GM23338 (cell line): ENCODE measurements at regions not wholly inside any gene's neighbourhood (a gene's known extent, or its start where the extent isn't known, plus 50 kb on each side); places are given as distances from the start of the nearest gene placed in this dataset.

Experiments used
- ATAC-seq: fragments of 200-7000 bp; cut with Tn5 transposase; 3 replicates; pipeline ENCODE4 v1.9.1; 2020
- DNase-seq: peaks from one replicate; pipeline ENCODE4 v3.0.0-alpha.2; 2015; ENCODE audit warnings: low spot score
- H2AFZ ChIP-seq: fragments of 200-600 bp; sonication (generic); 2 replicates; pipeline ENCODE4 v1.8.0; 2016; ENCODE audit warnings: antibody characterized with exemption, mild to moderate bottlenecking, moderate library complexity
- H3F3A ChIP-seq: fragments of 200-600 bp; sonication (generic); replicated peaks from 2 replicates; pipeline ENCODE4 v1.8.0; 2017; ENCODE audit warnings: antibody characterized with exemption, mixed run types, low read depth
- H3K27ac ChIP-seq: fragments of 200-600 bp; sonication (generic); 2 replicates; pipeline ENCODE4 v1.6.1; 2016; ENCODE audit warnings: low read depth
- H3K27me3 ChIP-seq: fragments of 200-600 bp; sonication (generic); 2 replicates; pipeline ENCODE4 v1.8.0; 2016; ENCODE audit warnings: mild to moderate bottlenecking, mixed run types, moderate library complexity; ENCODE audit not compliant: insufficient read depth
- H3K36me3 ChIP-seq: fragments of 200-600 bp; sonication (generic); 2 replicates; pipeline ENCODE4 v1.8.0; 2016; ENCODE audit warnings: mild to moderate bottlenecking; ENCODE audit not compliant: insufficient read depth
- H3K4me1 ChIP-seq: fragments of 200-600 bp; sonication (generic); 2 replicates; pipeline ENCODE4 v1.8.0; 2016; ENCODE audit warnings: mild to moderate bottlenecking, moderate library complexity; ENCODE audit not compliant: insufficient read depth
- H3K4me2 ChIP-seq: fragments of 200-600 bp; sonication (generic); 2 replicates; pipeline ENCODE4 v1.7.1; 2017; ENCODE audit warnings: mixed run types
- H3K4me3 ChIP-seq: fragments of 200-600 bp; sonication (generic); 2 replicates; pipeline ENCODE4 v1.6.1; 2016; ENCODE audit warnings: mixed run types
- H3K79me2 ChIP-seq: fragments of 200-600 bp; sonication (generic); replicated peaks from 2 replicates; pipeline ENCODE4 v1.8.0; 2017; ENCODE audit warnings: mild to moderate bottlenecking; ENCODE audit not compliant: insufficient read depth
- H3K9me2 ChIP-seq: fragments of 200-600 bp; sonication (generic); 2 replicates; pipeline ENCODE4 v1.8.0; 2017; ENCODE audit not compliant: insufficient read depth
- H4K20me1 ChIP-seq: fragments of 200-600 bp; sonication (generic); replicated peaks from 2 replicates; pipeline ENCODE4 v1.8.0; 2017; ENCODE audit warnings: mild to moderate bottlenecking; ENCODE audit not compliant: insufficient read depth
- H3K27ac Mint-ChIP-seq: 2 replicates; pipeline ENCODE4 v1.8.0; 2020; ENCODE audit warnings: inconsistent platforms, mild to moderate bottlenecking, moderate library complexity, mixed read lengths
- H3K27me3 Mint-ChIP-seq: 3 replicates; pipeline ENCODE4 v1.8.0; 2022; ENCODE audit warnings: low read depth, mild to moderate bottlenecking, moderate library complexity, mixed read lengths, inconsistent platforms; ENCODE audit not compliant: insufficient read depth, poor library complexity
- H3K36me3 Mint-ChIP-seq: 3 replicates; pipeline ENCODE4 v1.8.0; 2021; ENCODE audit warnings: low read depth, mild to moderate bottlenecking, inconsistent platforms, moderate library complexity, mixed read lengths
- H3K4me1 Mint-ChIP-seq: 3 replicates; pipeline ENCODE4 v1.8.0; 2020; ENCODE audit warnings: mild to moderate bottlenecking, inconsistent platforms, mixed read lengths
- H3K4me3 Mint-ChIP-seq: 3 replicates; pipeline ENCODE4 v1.8.0; 2021; ENCODE audit warnings: moderate library complexity, mild to moderate bottlenecking, inconsistent platforms, mixed read lengths
- H3K9me3 Mint-ChIP-seq: 3 replicates; pipeline ENCODE4 v1.8.0; 2020; ENCODE audit warnings: moderate library complexity, mild to moderate bottlenecking, inconsistent platforms, mixed read lengths
- CREB1 ChIP-seq: fragments of 250-450 bp; sonication (Bioruptor Pico); IDR thresholded peaks from 2 replicates; pipeline ENCODE4 v1.5.0; 2020; ENCODE audit warnings: low read depth, mild to moderate bottlenecking, moderate library complexity
- CTCF ChIP-seq, 2 experiments: fragments of 200-600 bp in 1 of 2; sonication (generic) in 1 of 2; conservative IDR thresholded peaks; 2 replicates each; pipeline versions ENCODE4 v1.5.1 to v1.6.1; 2016 to 2017; ENCODE audit warnings: antibody characterized with exemption in 2 of 2, low read depth in 2 of 2, mild to moderate bottlenecking in 2 of 2, moderate library complexity in 1 of 2
- ETS1 ChIP-seq: IDR thresholded peaks from 2 replicates; pipeline ENCODE4 v1.6.1; 2016; ENCODE audit warnings: antibody characterized with exemption
- EZH2 ChIP-seq: fragments of 200-600 bp; sonication (generic); IDR thresholded peaks from one replicate; pipeline ENCODE4 v1.8.0; 2017; ENCODE audit warnings: antibody characterized with exemption, mild to moderate bottlenecking, low read depth; ENCODE audit not compliant: unreplicated experiment
- EZH2phosphoT487 ChIP-seq: fragments of 200-600 bp; sonication (generic); IDR thresholded peaks from one replicate; pipeline ENCODE4 v1.8.1; 2018; ENCODE audit warnings: antibody characterized with exemption; ENCODE audit not compliant: unreplicated experiment
- JUNB ChIP-seq: IDR thresholded peaks from one replicate; pipeline ENCODE4 v1.6.1; 2016; ENCODE audit warnings: antibody characterized with exemption; ENCODE audit not compliant: unreplicated experiment
- NANOG ChIP-seq: IDR thresholded peaks from 2 replicates; pipeline ENCODE4 v1.6.1; 2016; ENCODE audit warnings: antibody characterized with exemption, borderline replicate concordance
- POLR2AphosphoS5 ChIP-seq: IDR thresholded peaks from 2 replicates; pipeline ENCODE4 v1.6.1; 2016; ENCODE audit warnings: antibody characterized with exemption, low read depth
- REST ChIP-seq: IDR thresholded peaks from one replicate; pipeline ENCODE4 v1.6.1; 2018; ENCODE audit warnings: antibody characterized with exemption; ENCODE audit not compliant: unreplicated experiment
- STAT1 ChIP-seq: IDR thresholded peaks from one replicate; pipeline ENCODE4 v1.6.1; 2016; ENCODE audit warnings: antibody characterized with exemption; ENCODE audit not compliant: unreplicated experiment
- ZNF114 ChIP-seq: fragments of 250-450 bp; sonication (Bioruptor Pico); IDR thresholded peaks from 2 replicates; pipeline ENCODE4 v1.5.0; 2020; ENCODE audit warnings: mild to moderate bottlenecking, moderate library complexity
- ZNF331 ChIP-seq: fragments of 250-450 bp; sonication (Bioruptor Pico); IDR thresholded peaks from 2 replicates; pipeline ENCODE4 v1.5.0; 2020; ENCODE audit warnings: low read depth, mild to moderate bottlenecking, moderate library complexity
- ZNF462 ChIP-seq: fragments of 250-450 bp; sonication (Bioruptor Pico); IDR thresholded peaks from 2 replicates; pipeline ENCODE4 v1.5.0; 2020; ENCODE audit warnings: mild to moderate bottlenecking, moderate library complexity

- Histone ChIP-seq H3K27me3 (no peaks in the 10 kb centered on the region), H2AFZ (peak overlapping the region; percentile 66; the same call in 1 of the 2 replicates), H3K27ac (no peak overlapping the region), H3K4me1 (no peaks in the 10 kb centered on the region), H3K4me2 (no peak overlapping the region), H4K20me1 (no peaks in the 10 kb centered on the region), H3K9me2 (peaks cover 12% of the 10 kb centered on the region), H3K79me2 (no peaks in the 10 kb centered on the region), H3K36me3 (no peaks in the 10 kb centered on the region), H3F3A (no peaks in the 10 kb centered on the region), H3K4me3 (no peak overlapping the region)
- H3K9me3 Mint-ChIP-seq = no peaks in the 10 kb centered on the region
- H3K4me3 Mint-ChIP-seq = no peak overlapping the region
- no peaks in the 10 kb centered on the region for H3K4me1 Mint-ChIP-seq
- H3K27ac Mint-ChIP-seq = no peak overlapping the region
- DNase-seq = peak; percentile 23
- H3K27me3 Mint-ChIP-seq = no peaks in the 10 kb centered on the region
- TF ChIP-seq JUNB = no peak
- TF ChIP-seq ZNF462 (CRISPR knock-in tag) = no peak
- TF ChIP-seq POLR2AphosphoS5 = no peak
- TF ChIP-seq ETS1 = no peak
- TF ChIP-seq EZH2phosphoT487 = no peak
- TF ChIP-seq REST = no peak
- TF ChIP-seq STAT1 = no peak
- no peak for TF ChIP-seq EZH2
- no peak for TF ChIP-seq NANOG
- TF ChIP-seq ZNF331 (CRISPR knock-in tag) = no peak
- no peak for TF ChIP-seq CREB1 (CRISPR knock-in tag)
- TF ChIP-seq ZNF114 (CRISPR knock-in tag) = no peak
- no peak for TF ChIP-seq CTCF (conservative IDR thresholded peaks at IDR 0.05; ENCODE audit: low read depth in 2 of 2)
- no peaks in the 10 kb centered on the region for H3K36me3 Mint-ChIP-seq
- ATAC-seq = no peak
Measured at GRCh38 chr4:100880011-100880410, 362.2 kb upstream of the EMCN start.
